Prostate gland (tissue), 2 donors: ENCODE measurements at regions not wholly inside any gene's neighbourhood (a gene's known extent, or its start where the extent isn't known, plus 50 kb on each side); places are given as distances from the start of the nearest gene placed in this dataset.

ENCODE experiments used
- CTCF ChIP-seq, 4 experiments: fragments of 200-600 bp in 2 of 4; fragments of 450-650 bp in 2 of 4; sonication (generic) in 2 of 4; IDR thresholded peaks; 1 replicate in 3 of 4; 2 replicates in 1 of 4; pipeline ENCODE4 v1.5.1; 2016 to 2019; ENCODE audit warnings: antibody characterized with exemption in 4 of 4, mild to moderate bottlenecking in 2 of 4, moderate library complexity in 2 of 4
- POLR2A ChIP-seq: fragments of 450-650 bp; IDR thresholded peaks from one replicate; pipeline ENCODE4 v1.6.1; 2016; ENCODE audit warnings: antibody characterized with exemption, mild to moderate bottlenecking
- POLR2AphosphoS5 ChIP-seq: sonication (generic); formaldehyde crosslinking; IDR thresholded peaks from one replicate; pipeline ENCODE4 v1.6.1; 2017; ENCODE audit warnings: antibody characterized with exemption

GRCh38 chr2:66236067-66236685 is 198.7 kb upstream of the MEIS1 start:
- TF ChIP-seq CTCF (IDR thresholded peaks at IDR 0.05) (no peak), POLR2A (no peak), POLR2AphosphoS5 (no peak)
